ENCODE measurements at regions not wholly inside any gene's neighbourhood (a gene's known extent, or its start where the extent isn't known, plus 50 kb on each side); places are given as distances from the start of the nearest gene placed in this dataset.

DNA sequence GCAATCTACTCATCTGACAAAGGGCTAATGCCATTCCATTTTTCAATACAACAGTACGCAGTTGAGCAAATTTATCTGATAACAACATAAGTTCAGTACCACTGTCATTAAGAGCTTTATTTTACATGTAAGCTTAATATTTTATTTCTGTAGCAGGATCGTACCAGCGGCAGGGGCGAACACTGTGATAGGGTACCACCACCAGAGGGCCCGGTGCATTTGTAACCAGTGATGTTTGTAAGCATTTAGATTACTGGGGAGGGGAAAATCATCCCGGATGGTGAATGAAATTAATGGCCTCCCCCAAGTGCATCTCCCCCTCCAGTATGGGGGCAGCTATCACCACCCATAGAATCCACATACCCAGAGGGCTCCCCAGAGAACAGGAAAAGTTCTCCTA is 179.0 kb downstream of the ADGRA3 start:
- DNase-seq (ENCODE audit: low read depth in 1 of 2, low spot score in 1 of 2), result no peak

DNA sequence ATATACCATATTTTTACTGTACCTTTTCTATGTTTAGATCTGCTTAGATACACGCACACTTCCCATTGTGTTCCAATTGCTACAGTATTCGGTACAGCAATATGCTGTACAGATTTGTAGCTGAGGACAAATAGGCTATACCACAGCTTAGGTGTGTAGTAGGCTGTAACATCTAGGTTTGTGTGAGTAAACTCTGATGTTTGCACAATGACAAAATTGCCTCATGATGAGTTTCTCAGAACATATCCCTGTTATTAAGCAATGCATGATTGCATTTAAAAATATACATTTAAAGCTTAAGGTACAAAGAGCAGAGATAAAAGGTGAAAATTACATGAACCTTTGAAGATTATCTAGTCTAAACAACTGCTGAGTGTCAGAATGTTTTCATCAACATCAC is 181.7 kb downstream of the ADGRA3 start:
- no peak for DNase-seq (ENCODE audit: low read depth in 1 of 2, low spot score in 1 of 2)

DNA sequence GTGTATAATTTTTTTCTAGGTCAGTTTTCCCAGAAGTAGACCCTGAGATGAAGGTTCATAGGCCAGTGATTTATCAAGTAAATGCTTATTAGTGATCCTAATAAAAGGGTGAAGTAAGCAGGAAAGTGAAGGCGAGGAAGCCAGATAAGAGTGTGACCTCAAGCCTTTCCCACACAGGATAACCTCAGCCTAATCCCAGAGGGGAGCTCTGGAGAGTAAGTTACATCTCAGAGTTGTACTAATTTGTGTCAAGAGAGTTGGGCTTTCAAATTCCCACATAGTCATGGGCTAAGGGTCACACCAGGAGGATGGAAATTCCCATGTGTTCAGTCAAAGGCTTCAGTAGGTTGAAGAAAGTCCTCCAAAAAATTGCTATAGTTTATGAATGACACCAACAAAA is 191.4 kb downstream of the ADGRA3 start:
- DNase-seq (ENCODE audit: low read depth in 1 of 2, low spot score in 1 of 2), result no peak

DNA sequence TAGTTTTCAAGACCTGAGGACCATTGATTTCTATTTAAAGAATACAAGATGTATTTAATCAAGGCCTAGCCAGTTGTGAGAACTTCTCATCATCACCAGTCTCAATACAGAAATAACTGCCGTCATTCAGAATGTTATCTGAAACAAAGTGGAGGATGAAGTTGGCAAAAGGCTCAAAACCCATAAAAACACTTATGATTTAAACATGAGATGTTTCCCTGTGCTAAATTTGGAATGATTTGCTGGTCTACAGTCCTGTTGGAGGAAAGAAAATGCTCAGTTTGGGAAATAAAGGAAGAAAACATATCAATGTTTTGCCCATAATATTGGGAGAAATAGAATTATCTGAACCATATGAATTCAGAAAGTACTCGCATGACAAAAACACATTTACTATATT is 192.2 kb downstream of the ADGRA3 start:
- no peak for DNase-seq (ENCODE audit: low read depth in 1 of 2, low spot score in 1 of 2)

DNA sequence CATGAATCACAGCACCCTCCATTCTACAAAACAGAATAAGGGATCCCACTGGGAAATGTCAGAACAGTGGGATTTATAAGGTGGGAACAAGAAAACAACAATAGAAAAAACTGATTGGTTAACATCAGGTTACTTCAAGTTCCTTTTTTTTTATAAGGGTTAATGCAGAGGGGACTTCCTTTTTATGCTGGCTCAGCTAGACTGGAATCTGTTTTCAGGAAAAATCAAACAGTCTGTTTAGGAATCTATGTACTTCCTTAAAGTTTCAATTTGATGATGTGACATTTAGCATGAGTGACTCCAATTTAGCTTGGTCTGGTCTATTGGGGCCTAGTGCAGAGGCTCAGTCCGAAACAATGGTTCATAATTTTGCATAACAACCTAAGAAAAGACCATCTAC is 192.9 kb downstream of the ADGRA3 start:
- DNase-seq (ENCODE audit: low read depth in 1 of 2, low spot score in 1 of 2), result no peak

DNA sequence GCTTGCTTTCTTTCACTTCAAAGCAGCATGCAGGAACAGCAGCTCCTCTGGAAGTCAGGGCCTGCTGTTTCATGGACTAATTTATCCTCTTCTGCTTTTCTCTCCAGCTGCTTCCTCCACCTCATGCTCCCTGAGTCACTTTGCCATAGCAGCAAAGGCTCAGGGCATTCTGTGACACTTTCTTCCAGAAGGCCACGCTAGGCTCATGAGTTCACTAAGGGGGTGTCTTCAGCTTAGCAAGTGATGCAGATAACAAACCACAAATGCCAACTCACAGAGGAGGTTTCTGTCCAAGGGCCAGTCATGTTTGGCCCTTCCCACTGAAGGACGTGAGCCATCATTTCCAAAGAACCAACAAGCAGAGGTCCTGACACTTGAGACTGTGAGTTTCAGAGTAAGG is 200.2 kb downstream of the ADGRA3 start:
- DNase-seq (ENCODE audit: low read depth in 1 of 2, low spot score in 1 of 2), result no peak

DNA sequence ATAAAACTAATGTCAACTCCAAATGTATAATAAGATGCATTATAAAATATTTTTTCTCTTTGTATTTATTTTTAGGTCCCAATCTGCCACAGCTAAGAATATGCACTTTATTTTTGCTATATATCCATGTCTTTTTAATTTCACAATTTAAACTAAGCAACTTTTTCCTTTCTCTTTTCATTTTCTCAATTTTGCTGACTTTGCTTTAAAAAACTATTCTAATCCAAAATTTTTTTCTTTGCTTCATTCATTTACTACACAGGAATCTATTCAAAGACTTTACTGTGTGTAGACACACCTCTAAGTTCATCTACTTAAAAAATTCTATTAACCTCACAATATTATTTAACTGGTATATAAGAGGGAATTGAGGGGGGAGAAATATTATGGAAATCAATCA is 201.9 kb downstream of the ADGRA3 start:
- no peak for DNase-seq (ENCODE audit: low read depth in 1 of 2, low spot score in 1 of 2)

DNA sequence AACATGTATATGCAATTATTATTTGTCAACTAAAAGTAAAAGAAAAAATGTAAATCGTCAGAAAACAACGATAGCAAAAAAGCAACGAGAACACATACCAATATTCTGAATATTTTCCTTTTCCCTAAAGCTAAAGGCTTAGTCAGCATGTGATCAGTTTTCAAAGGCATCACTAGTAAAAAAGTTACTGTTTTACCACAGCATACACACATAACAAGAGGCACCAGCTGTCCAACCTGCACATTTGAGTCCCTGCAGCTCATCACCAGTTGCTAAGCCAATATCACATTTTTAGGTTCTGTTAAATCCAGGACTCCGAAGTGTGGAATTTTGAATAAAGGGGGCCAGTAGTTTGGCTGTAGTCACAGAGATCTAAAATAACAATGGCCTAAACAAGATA is 203.8 kb downstream of the ADGRA3 start:
- no peak for DNase-seq (ENCODE audit: low read depth in 1 of 2, low spot score in 1 of 2)

DNA sequence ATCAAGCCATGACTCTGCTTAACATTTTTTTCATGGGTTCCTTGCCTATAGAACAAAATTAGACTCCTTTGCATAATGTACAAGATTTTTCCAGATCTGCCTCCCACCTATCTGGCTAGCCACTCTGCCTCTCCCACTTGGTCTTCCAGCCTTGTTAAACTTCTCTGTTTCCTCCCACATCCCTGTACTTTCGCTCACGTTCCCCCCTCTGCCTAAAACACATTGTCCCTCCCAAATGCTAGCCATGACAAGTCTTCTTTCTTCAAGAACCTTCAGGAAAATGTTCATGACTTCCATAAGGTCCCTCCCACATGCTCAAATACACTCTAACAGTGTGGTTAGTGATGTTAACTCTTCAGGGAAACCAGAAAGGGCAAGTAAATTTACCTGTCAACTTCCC is 214.6 kb downstream of the ADGRA3 start:
- DNase-seq (ENCODE audit: low read depth in 1 of 2, low spot score in 1 of 2), result no peak

DNA sequence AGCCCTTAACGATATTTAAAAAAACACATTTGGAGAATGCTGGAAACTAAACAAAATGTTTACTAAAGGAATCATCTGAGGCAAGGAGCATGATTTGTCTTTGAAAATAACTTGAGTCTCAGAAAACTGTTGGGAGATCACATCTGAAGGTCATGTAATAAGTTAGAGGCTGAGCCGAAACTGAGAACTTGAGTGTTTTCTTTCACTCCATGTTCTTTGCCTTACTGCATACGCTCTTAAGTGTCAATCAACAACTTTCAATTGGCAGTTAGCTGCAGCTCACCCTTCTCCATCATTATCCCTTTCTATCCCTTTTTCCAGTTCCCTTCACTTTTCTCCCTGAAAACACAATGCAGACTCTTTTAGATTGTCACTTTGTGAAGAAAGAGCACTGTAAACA is 216.2 kb downstream of the ADGRA3 start:
- no peak for DNase-seq (ENCODE audit: low read depth in 1 of 2, low spot score in 1 of 2)

DNA sequence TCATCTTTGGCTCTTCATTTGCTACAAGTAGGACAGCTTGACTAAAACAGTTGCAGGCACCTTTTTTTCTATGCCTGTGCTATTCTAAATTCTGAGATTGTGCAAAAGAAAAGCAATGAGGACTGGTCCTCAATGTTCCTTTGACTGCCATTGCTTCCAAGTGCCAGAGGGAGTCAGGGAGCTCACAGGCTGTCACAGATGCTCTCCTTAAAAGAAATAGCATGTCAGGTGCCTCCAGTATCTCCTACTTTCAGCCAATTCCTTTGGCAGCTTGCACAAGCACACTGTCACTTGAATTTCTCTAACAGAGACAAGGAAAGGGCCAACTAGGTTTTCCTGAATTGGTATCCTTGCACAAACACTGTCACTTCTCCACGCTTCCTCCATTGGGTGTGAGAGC is 228.2 kb downstream of the ADGRA3 start:
- no peak for DNase-seq (ENCODE audit: low read depth in 1 of 2, low spot score in 1 of 2)

DNA sequence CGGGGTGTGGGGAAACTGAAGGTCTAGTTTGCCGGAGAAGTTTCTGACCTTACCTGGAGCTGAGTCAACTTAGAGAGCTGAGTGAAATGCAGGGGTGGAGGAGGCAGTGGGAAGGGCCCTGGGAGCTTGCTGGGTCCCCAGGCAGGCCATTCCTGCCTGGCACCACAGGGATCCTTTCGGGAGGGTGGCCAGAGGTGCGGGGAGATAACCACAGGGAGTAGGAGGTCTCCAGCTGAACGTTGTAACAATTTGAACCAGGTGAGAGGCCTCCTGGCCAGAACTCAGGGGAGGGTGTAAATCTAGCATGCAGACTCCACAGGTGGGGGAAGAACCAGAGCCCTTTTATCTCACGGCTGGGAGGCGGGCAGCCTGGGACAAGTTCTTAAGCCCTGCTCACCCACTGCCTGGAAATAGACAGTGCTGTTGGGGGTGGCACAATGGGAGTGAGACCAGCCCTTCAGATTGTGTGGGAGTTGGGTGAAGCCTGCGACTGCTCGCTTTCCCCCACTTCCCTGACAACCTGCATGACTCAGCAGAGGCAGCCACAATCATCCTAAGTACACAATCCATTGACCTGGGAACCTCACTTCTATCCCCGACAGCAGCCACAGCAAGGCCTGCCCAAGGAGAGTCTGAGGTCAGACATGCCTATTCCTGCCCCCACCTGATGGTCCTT is 247.4 kb downstream of the ADGRA3 start:
- no peak for DNase-seq (ENCODE audit: low read depth in 1 of 2, low spot score in 1 of 2)

DNA sequence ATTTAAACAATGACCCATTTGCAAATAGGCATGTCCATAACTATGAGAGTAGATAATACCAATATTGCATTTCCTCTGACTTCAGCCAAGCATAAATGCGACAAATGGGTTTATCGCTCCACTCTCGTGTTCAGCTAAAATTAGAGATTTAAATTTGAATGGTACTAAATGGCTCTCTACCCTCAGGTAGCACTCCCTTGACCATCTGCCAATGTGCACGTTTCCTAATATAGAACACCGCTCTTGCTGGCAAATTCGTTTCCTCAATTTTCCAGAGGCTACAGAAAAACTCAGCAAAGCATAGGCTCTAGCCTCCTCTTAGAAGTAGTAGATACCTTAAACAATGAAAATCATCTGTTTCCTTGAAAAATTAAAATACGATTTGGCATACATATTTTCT is 251.6 kb downstream of the ADGRA3 start:
- DNase-seq (ENCODE audit: low read depth in 1 of 2, low spot score in 1 of 2), result no peak

DNA sequence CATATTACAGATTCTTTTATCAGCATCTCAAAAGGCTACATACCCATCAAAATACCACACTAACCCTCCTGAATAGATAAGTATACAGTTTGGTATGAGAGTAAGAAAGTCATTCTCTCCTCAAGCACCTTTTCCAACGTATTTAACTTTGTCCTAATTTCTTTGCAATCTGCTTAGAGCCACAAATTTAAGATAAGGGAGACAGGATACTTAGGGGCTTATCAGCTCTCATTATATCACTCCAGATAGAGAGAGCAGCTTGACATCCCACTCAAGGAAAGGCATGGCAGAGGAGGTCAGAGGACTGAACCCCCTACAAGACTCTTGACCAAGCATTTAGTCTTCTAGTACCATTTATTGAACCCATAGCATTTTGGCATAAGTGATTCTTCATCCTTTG is 262.4 kb downstream of the ADGRA3 start:
- no peak for DNase-seq (ENCODE audit: low read depth in 1 of 2, low spot score in 1 of 2)

DNA sequence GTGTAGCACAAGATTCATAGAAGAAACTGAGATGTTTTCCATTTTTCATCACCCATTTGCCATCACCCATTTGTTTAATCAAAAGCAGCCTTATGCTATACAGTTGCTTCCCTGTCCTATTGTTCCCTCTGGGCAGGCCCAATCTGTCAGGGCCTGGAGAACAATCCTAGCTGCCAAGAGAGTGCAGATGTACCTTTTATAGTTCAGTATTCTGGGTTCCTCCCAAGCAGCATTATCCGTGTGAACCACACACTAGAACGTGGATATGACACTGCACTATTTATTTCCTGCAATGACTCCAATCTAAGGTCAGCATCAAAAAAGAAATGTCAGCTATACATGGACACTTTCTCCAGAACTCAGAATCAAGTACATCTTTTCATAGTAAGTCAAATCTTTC is 269.0 kb downstream of the ADGRA3 start:
- no peak for DNase-seq (ENCODE audit: low read depth in 1 of 2, low spot score in 1 of 2)

DNA sequence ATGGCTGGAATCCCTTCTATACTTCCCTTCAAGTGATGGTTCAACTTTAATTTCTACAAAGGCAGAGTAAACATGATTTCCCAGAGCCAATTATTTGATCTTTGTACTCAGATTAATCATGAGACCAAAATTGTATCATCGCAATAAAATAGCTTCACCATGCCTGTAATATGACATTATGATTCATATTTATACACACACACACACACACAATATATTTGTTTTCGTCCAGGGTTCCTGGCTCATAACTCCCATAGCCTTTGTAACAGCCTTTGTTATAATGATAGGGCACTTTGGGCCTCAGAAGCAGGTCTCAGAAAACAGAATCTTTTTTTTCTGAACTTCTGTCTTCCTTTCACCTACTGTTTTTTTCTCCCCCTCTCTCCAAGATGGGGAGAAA is 270.6 kb downstream of the ADGRA3 start:
- no peak for DNase-seq (ENCODE audit: low read depth in 1 of 2, low spot score in 1 of 2)

DNA sequence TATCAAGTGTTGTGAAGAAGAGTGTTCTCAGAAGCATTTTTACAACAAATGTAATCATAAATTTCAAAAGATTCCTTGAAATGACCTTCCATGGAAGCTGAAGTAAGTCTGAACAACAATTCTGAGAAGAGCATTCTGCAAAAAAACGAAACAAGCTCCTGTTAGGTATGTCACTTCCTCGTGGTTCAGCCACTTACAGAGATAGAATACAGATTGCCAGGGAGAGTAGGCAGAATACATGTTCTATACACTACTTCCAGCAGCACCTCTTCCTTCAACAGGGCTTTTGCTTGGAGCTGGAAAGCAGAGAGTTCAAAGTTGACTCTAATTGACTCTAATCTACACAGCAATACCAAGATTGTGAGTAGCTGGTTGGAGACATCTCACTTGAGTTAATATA is 274.5 kb downstream of the ADGRA3 start:
- no peak for DNase-seq (ENCODE audit: low read depth in 1 of 2, low spot score in 1 of 2)

DNA sequence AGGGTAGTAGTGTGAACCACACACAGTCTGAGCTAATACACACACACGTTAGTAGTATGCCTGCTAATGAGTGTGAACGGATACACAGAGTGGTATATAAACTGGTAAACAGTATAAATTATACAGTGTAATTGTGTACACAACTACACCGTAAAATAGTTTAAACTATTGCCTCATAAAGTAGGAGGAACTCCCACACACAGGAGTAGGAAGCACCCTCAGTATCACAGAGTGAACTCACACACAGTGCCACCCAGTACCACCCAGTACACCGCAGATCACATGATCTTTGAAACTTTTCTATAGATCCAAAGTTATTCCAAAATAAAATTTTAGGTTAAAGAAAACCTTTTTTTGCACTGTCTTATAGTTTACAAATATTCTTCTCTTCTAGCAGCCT is 275.1 kb downstream of the ADGRA3 start:
- no peak for DNase-seq (ENCODE audit: low read depth in 1 of 2, low spot score in 1 of 2)

DNA sequence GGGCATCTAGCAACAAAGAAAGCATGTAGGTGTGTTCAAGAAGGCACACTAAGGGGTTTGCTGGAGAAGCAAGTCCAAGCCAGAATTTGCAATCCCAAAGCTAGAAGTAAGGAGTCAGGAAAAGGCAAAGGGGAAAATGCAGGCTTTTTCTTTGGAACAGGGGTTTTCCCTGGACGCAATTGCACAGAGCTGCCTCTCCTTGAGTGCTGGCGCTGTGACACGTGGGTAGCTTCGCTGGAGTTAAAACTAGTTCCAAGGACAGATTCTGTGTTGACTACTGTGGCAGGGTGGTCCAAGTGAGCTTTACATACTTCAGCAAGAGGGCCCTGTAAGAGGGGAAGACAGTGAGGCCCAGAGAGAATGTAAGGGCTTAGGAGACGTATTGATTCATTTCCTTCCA is 277.1 kb downstream of the ADGRA3 start:
- no peak for DNase-seq (ENCODE audit: low read depth in 1 of 2, low spot score in 1 of 2)

DNA sequence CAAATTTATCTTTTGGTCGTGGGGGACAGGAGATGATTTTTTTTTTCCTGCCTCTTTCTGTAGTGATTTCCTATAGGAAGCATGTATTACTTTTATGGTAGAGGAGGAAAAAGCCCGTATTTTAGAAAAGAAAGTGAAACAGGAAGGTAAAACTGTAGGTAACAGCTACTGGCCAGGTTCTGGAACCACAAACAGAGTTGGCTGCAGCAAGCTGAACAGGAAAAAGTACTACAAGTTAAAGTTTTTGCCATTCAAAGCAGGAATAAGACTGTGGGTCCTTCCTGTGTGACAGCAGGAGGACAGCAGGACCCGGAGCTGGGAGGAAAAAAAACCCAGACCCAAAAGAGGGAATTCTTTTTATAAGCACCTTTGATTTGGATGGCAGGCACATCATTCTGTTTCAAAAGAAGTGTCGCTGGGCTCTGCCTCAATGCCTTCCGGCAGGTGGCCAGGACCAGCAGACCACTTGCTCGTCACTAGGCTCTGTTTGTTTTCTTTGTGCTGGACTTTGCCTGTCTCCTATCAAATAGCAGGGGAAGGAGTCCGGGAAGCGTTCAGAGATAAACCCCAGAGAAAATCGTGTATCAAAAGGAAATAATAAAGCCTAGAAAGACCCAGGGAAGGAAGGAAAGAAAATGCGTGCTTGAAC is 277.9 kb downstream of the ADGRA3 start:
- no peak for DNase-seq (ENCODE audit: low read depth in 1 of 2, low spot score in 1 of 2)

DNA sequence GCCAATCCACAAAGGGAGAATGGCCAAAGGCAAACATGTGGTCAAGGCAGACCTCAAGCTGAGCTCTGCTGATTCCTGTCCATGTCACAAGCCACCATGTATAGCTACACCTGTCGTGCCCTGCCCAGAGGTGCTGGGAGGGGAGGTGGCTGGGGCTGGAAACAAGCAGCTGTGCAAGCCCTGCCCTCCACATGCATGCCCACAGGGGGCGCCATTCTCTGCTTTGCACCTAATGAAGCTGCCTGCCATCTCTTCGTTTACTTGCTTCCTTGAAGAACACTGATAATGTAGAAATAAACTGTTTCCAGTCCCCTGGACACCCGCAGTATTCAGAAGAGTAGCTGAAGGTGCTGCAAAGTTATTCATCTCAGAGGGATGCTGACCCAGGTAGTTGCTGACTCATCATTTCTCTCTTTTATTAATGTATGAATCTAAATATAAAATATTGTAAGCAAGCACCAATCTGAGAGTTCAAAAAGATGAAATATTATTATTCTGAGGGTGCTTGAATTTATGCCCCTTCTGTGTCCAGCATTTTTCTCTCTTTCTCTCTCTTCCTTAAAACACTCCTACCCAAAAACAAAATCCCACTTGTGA is 278.6 kb downstream of the ADGRA3 start:
- peak; percentile 2 to 21 for DNase-seq (ENCODE audit: low read depth in 1 of 2, low spot score in 1 of 2)

DNA sequence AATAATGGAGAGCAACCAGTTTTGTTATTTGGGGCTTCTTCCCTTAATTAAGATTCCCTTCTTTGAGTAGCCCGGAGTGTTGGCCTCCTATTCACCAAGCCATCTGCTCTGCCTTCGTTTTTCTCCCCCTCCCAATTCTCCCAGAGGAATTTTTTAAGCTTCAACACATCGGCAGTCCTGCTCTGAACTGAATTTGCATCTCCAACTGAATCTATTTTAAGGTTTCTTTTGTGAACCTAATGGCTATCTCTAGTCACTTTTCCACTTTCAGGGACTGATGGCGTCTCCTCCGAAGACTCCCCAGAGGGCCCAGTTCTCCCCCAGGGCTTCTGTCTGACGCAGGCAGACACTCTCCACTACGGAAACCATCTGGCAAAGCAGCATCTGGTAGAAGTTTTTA is 280.2 kb downstream of the ADGRA3 start:
- DNase-seq (ENCODE audit: low read depth in 1 of 2, low spot score in 1 of 2), result no peak

DNA sequence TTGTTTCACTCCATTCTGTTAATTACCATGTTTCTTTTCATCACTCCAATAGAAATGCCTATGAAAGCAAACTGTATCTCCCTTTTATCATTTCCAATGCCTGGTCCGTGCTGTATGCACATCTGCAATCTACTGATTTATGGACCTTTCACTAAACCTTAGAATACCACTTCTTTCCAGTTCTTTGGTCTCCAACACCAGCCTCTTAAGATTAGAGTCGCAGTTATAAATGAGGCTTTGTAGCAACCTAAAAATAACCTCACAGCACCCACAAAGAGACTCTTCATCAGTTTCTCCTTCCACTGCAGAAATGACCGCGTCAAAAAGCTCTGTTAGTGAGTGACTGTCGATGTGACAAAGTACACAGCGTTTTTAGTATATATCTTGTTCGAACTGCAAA is 282.6 kb downstream of the ADGRA3 start:
- DNase-seq (ENCODE audit: low read depth in 1 of 2, low spot score in 1 of 2), result no peak

Data from stimulated activated CD4-positive, alpha-beta T cell treated with anti-CD3 and anti-CD28 coated beads, Interleukin-15, amount 100 ng/mL, for 1 hour (primary cell).